ENCODE measurements at regions not wholly inside any gene's neighbourhood (a gene's known extent, or its start where the extent isn't known, plus 50 kb on each side); places are given as distances from the start of the nearest gene placed in this dataset.

GRCh38 chr5:82613891-82614290 is 335.7 kb upstream of the RPS23 start (continued):
- no peak for TF ChIP-seq CHD7 (IDR thresholded peaks at IDR 0.05; ENCODE audit: insufficient replicate concordance, low read length)
- no peak for TF ChIP-seq USF2 (IDR thresholded peaks at IDR 0.05; ENCODE audit: low read length)
- no peak for TF ChIP-seq ATF3 (IDR thresholded peaks at IDR 0.05; ENCODE audit: insufficient read depth, low read depth, low read length)
- TF ChIP-seq KDM5A (IDR thresholded peaks at IDR 0.05; ENCODE audit: low read length) = no peak
- no peak for TF ChIP-seq KDM4A (IDR thresholded peaks at IDR 0.05; ENCODE audit: low read depth, low read length, severe bottlenecking)
- no peak for TF ChIP-seq ATF2 (IDR thresholded peaks at IDR 0.05; ENCODE audit: low read length)
- no peak for TF ChIP-seq HDAC6 (IDR thresholded peaks at IDR 0.05; ENCODE audit: low read depth, low read length)
- no peak for TF ChIP-seq TBP (IDR thresholded peaks at IDR 0.05; ENCODE audit: low read depth, low read length)

Measured in H1 (cell line).